Progenitor cell of endocrine pancreas (in vitro differentiated cells): ENCODE measurements at regions not wholly inside any gene's neighbourhood (a gene's known extent, or its start where the extent isn't known, plus 50 kb on each side); places are given as distances from the start of the nearest gene placed in this dataset.

ENCODE experiments used
- DNase-seq: peaks from one replicate; pipeline ENCODE4 v3.0.0; 2021; ENCODE audit warnings: low spot score; ENCODE audit not compliant: unreplicated experiment
- H3K27ac Mint-ChIP-seq: 2 replicates; pipeline ENCODE4 v1.8.0; 2021; ENCODE audit warnings: mild to moderate bottlenecking, moderate library complexity, mixed read lengths
- H3K27me3 Mint-ChIP-seq: 2 replicates; pipeline ENCODE4 v1.8.0; 2021; ENCODE audit warnings: mixed read lengths
- H3K36me3 Mint-ChIP-seq: 2 replicates; pipeline ENCODE4 v1.8.0; 2022; ENCODE audit warnings: mixed read lengths; ENCODE audit not compliant: insufficient read depth
- H3K4me1 Mint-ChIP-seq: 2 replicates; pipeline ENCODE4 v1.8.0; 2021; ENCODE audit warnings: low read depth, mixed read lengths
- H3K4me3 Mint-ChIP-seq: 2 replicates; pipeline ENCODE4 v1.8.0; 2021; ENCODE audit warnings: low read depth, mild to moderate bottlenecking, moderate library complexity, mixed read lengths
- H3K9me3 Mint-ChIP-seq: 2 replicates; pipeline ENCODE4 v1.8.0; 2021; ENCODE audit warnings: low read depth, mixed read lengths
- TF ChIP-seq, protein P1 (sequence below): fragments of 200-600 bp; sonication (generic); IDR thresholded peaks from one replicate; pipeline ENCODE4 v1.5.0; 2021; ENCODE audit warnings: antibody characterized with exemption, mild to moderate bottlenecking; ENCODE audit not compliant: unreplicated experiment

DNA sequence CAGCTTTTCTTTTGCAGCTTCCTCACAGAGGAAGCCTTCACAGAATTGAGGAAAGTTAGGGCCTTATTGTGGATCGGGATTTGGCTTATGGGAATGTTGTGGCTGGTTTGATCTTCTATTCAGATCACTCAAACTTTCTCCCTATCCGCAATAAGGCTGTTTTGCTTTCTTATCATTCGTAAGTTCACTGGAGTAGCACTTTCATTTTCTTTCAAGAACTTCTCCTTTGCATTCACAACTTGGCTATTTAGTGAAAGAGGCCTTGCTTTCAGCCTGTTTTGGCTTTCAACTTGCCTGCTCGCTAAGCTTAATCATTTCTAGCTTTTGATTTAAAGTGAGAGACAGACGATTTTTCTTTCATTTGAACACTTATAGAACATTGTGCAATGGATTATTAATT is 181.9 kb upstream of the B3GALT2 start:
- Mint-ChIP-seq H3K36me3 (no peaks in the 10 kb centered on the region), H3K4me1 (peaks cover 3% of the 10 kb centered on the region), H3K27me3 (no peaks in the 10 kb centered on the region), H3K27ac (no peak overlapping the region), H3K4me3 (no peak overlapping the region), H3K9me3 (peaks cover 3% of the 10 kb centered on the region)
- no peak for DNase-seq
- TF ChIP-seq, protein P1, sequence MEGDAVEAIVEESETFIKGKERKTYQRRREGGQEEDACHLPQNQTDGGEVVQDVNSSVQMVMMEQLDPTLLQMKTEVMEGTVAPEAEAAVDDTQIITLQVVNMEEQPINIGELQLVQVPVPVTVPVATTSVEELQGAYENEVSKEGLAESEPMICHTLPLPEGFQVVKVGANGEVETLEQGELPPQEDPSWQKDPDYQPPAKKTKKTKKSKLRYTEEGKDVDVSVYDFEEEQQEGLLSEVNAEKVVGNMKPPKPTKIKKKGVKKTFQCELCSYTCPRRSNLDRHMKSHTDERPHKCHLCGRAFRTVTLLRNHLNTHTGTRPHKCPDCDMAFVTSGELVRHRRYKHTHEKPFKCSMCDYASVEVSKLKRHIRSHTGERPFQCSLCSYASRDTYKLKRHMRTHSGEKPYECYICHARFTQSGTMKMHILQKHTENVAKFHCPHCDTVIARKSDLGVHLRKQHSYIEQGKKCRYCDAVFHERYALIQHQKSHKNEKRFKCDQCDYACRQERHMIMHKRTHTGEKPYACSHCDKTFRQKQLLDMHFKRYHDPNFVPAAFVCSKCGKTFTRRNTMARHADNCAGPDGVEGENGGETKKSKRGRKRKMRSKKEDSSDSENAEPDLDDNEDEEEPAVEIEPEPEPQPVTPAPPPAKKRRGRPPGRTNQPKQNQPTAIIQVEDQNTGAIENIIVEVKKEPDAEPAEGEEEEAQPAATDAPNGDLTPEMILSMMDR, result no peak

- Mint-ChIP-seq H3K4me3 (no peak overlapping the region), H3K27me3 (no peaks in the 10 kb centered on the region), H3K4me1 (peaks cover 3% of the 10 kb centered on the region), H3K9me3 (peaks cover 3% of the 10 kb centered on the region), H3K36me3 (no peaks in the 10 kb centered on the region), H3K27ac (no peak overlapping the region)
- TF ChIP-seq, protein P1, result no peak
- DNase-seq, result no peak
Measured at GRCh38 chr1:193367863-193368262, 181.4 kb upstream of the B3GALT2 start.

- Mint-ChIP-seq H3K27ac (no peak overlapping the region), H3K9me3 (peaks cover 3% of the 10 kb centered on the region)
- DNase-seq, result no peak
Measured at GRCh38 chr1:193366764-193367507, 180.5 kb upstream of the B3GALT2 start.

DNA sequence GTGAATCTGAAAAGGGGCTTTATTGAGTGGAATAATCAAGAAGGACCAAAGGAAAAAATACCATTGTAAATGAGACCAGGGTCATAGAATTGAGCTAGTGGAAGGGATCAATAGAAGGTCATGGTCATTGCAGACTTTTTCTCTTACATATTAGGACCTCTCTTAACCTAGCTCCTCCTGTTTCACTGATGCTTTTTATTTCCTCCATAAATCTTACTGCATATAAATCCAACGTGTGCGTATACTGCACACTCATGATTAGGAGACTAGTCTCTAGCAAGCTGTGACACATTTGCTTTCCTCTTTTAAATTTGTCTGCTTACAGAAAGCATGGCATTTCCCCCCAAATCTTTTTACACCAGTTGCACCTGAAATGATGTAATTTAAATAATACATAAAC is 179.6 kb upstream of the B3GALT2 start:
- Mint-ChIP-seq H3K36me3 (no peaks in the 10 kb centered on the region), H3K27me3 (no peaks in the 10 kb centered on the region), H3K4me3 (no peak overlapping the region), H3K4me1 (peaks cover 3% of the 10 kb centered on the region), H3K27ac (no peak overlapping the region), H3K9me3 (peaks cover 3% of the 10 kb centered on the region)
- DNase-seq, result no peak
- TF ChIP-seq, protein P1, result no peak

More at GRCh38 chr1:193366764-193367507, 180.5 kb upstream of the B3GALT2 start:
- TF ChIP-seq, protein P1, result no peak
- Mint-ChIP-seq H3K36me3 (no peaks in the 10 kb centered on the region), H3K4me3 (no peak overlapping the region), H3K4me1 (peaks cover 3% of the 10 kb centered on the region), H3K27me3 (no peaks in the 10 kb centered on the region)

DNA sequence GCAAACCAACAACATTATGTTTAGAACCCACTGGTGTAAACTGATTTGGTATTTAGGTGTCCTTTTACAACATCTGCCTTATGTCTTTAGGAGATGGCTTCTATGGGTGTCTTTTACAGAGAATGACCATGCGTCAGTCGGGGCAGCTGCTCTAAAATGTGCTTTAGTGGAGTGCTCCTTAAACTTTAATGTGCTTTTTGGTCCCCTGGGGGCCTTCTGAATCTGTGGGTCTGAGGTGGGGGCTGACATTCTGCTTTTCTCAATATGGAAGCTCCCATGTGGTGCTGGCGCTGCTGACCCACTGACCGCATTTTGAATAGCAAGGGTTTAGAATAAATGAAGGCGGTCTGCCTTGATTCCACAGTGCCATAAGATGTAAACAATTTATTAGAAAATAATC is 173.2 kb upstream of the B3GALT2 start:
- Mint-ChIP-seq H3K27me3 (peaks cover 5% of the 10 kb centered on the region), H3K36me3 (no peaks in the 10 kb centered on the region), H3K9me3 (peaks cover 3% of the 10 kb centered on the region), H3K4me3 (no peak overlapping the region), H3K27ac (no peak overlapping the region), H3K4me1 (no peaks in the 10 kb centered on the region)
- no peak for DNase-seq
- TF ChIP-seq, protein P1, result no peak
